Tibial artery (tissue), 4 donors: ENCODE measurements at regions not wholly inside any gene's neighbourhood (a gene's known extent, or its start where the extent isn't known, plus 50 kb on each side); places are given as distances from the start of the nearest gene placed in this dataset.
"Not testable (repeated sequence)": the region's sequence is repeated elsewhere in the genome, so short reads cannot be mapped to it uniquely, and the experiment has no call there.

ENCODE experiments used
- DNase-seq, 2 donors: peaks; one replicate each; pipeline ENCODE4 v3.0.0-alpha.2; 2019
- H3K27ac ChIP-seq, 2 donors: fragments of 200-600 bp; sonication (generic) in 1 of 2; 1 replicate in 1 of 2; 2 replicates in 1 of 2; pipeline ENCODE4 v1.5.1; 2018 to 2019; ENCODE audit warnings: mild to moderate bottlenecking in 1 of 2
- H3K27me3 ChIP-seq, 2 donors: fragments of 200-600 bp; sonication (generic) in 1 of 2; one replicate each; pipeline versions ENCODE4 v1.5.1 to v1.6.0; 2016 to 2019
- H3K36me3 ChIP-seq, 3 donors: fragments of 200-600 bp; sonication (generic) in 2 of 3; one replicate each; pipeline ENCODE4 v1.5.1; 2016 to 2019; ENCODE audit warnings: mild to moderate bottlenecking in 2 of 3
- H3K4me1 ChIP-seq, 4 donors: fragments of 200-600 bp; sonication (generic) in 2 of 4; 1 replicate in 3 of 4; 2 replicates in 1 of 4; pipeline ENCODE4 v1.5.1; 2016 to 2019
- H3K4me3 ChIP-seq, 2 donors: fragments of 200-600 bp; sonication (generic) in 1 of 2; 1 replicate in 1 of 2; 2 replicates in 1 of 2; pipeline ENCODE4 v1.5.1; 2018 to 2019; ENCODE audit warnings: mild to moderate bottlenecking in 2 of 2
- H3K9me3 ChIP-seq, 3 donors: fragments of 200-600 bp; sonication (generic) in 1 of 3; one replicate each; pipeline ENCODE4 v1.5.1; 2016 to 2019
- intact Hi-C: fragments of 100-400 bp; cut with DNase I; formaldehyde crosslinking; loops from one replicate; pipeline ENCODE4 v1.15.0; 2023; ENCODE audit warnings: low total_unique reads

DNA sequence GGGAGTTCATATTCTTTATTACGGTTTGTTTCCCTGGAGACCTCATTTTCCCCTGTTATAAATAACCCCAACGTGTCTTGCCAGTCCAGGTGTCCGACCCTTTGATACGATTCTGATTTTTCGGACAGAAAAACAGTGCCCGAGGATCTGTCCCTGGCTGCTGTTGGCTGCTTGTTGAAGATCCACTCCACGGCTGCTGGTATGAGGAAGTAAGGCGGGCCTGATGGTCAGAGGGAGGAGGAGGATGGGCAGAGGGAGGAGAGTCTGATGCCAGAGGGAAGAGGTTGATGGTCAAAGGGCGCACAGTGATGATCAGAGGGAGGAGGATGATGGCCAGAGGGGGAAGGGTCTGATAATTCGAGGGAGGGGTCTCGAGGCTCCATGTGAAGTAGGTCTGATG, 99.9 kb downstream of the ATP6V0E2 start:
- H3K4me1 ChIP-seq, H3K9me3 ChIP-seq, H3K4me3 ChIP-seq, intact Hi-C loops, H3K27me3 ChIP-seq, H3K36me3 ChIP-seq, H3K27ac ChIP-seq, DNase-seq: not testable (repeated sequence)

DNA sequence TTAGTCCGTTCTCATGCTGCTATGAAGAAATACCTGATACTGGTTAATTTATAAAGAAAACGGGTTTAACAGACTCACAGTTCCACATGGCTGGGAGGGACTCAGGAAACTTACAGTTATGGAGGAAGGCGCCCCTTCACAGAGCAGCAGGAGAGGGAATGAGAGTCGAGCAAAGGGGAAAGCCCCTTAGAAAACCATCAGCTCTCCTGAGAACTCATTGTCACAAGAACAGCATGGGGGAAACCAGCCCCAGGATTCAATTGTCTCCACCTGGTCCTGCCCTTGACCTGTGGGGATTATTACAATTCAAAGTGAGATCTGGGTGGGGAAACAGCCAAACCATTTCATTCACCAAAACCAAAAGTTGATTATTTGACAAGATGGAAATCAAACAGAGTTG, 101.8 kb downstream of the ATP6V0E2 start:
- H3K4me3 ChIP-seq, DNase-seq, intact Hi-C loops, H3K9me3 ChIP-seq, H3K36me3 ChIP-seq, H3K4me1 ChIP-seq, H3K27ac ChIP-seq, H3K27me3 ChIP-seq: not testable (repeated sequence)

DNA sequence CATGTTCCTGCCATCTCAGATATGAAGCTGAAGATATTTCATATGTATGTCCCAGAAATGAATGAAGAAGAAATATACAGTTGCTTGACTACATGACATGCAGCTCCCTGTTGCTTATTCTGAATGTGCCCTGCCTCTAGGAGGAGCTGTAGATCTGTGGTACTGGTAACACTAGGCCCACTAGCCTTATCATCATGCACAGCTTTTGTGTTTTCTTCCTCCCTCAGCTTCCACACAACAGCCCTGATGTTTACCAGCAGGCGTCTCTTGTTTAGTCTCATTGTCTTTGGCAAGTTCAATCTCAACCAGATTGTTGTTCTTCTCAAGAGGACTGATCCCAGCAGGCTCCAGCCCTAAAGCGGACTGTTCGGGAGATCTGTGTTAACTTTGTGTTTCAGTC, 104.8 kb downstream of the ATP6V0E2 start:
- H3K36me3 ChIP-seq, H3K27me3 ChIP-seq, intact Hi-C loops: not testable (repeated sequence)

DNA sequence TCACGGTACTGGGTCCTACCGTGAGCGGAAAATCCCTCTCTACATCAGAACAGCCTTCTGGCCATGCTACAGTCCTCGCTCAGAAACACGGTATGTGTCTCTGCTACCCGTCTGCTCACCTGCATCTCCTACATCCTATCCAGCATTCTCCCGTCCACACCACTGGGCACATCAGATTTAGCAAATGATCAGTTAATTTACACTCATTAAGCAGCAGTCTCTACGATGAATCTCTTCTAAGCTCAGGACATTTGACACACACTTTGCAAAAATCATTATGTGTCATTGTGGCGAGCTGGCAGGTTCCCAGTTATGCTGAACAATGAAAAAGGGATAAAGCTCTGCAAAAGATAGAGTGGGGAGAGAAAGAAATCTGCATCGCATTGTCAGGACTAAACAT, 105.2 kb downstream of the ATP6V0E2 start:
- H3K36me3 ChIP-seq, H3K27ac ChIP-seq, H3K4me1 ChIP-seq, DNase-seq, intact Hi-C loops, H3K9me3 ChIP-seq, H3K4me3 ChIP-seq, H3K27me3 ChIP-seq: not testable (repeated sequence)

More for the DNA sequence above, 104.8 kb downstream of the ATP6V0E2 start:
- H3K9me3 ChIP-seq, H3K4me1 ChIP-seq, H3K4me3 ChIP-seq, DNase-seq, H3K27ac ChIP-seq: not testable (repeated sequence)

DNA sequence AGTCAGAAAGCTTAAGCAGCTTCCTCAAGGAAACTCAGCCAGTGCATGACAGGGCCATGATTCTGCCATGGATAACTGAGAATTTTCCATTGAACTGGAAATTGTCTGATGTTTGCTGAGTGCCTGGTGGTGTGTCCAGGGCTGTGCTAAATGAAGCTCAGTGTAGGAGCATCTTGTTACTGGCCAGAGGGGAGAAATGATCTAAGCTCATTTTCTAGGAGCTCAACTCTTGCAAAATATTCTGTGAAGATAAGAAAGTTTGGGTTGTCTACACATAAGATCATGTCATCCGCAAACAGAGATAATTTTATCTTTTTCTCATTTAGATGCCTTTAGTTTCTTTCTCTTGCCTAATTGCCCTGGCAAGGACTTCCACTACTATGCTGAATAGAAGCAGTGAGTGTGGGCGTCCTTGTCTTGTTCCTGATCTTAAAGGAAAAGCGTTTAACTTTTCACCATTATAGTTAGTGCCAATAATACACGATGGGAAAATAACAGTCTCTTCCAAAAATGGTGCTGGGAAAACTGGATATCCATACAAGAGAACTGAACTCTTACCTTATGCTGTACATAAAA, 108.9 kb downstream of the ATP6V0E2 start:
- H3K9me3 ChIP-seq, H3K4me1 ChIP-seq, H3K36me3 ChIP-seq, H3K27me3 ChIP-seq, H3K27ac ChIP-seq, H3K4me3 ChIP-seq, DNase-seq, intact Hi-C loops: not testable (repeated sequence)

DNA sequence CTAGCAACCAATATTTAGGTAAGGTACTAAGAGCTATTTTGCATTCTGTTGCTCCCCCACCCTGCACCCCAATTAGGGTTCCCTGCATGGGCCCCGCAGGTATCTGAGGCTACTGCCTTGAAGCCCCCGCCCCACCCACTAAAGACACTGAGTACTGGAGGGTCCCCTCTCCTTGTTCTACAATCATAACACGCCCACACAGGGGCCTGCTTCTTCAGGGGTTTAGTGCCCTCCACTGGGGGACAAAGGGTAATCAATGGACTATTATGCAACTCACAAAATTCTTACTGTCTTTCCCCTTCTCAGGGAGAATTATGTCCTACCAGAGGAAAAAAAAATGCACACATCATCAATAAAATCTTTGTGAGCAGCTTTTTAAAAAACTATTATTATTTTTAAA, 113.1 kb downstream of the ATP6V0E2 start:
- intact Hi-C loops, H3K4me1 ChIP-seq, DNase-seq, H3K27ac ChIP-seq, H3K4me3 ChIP-seq, H3K27me3 ChIP-seq, H3K9me3 ChIP-seq, H3K36me3 ChIP-seq: not testable (repeated sequence)

DNA sequence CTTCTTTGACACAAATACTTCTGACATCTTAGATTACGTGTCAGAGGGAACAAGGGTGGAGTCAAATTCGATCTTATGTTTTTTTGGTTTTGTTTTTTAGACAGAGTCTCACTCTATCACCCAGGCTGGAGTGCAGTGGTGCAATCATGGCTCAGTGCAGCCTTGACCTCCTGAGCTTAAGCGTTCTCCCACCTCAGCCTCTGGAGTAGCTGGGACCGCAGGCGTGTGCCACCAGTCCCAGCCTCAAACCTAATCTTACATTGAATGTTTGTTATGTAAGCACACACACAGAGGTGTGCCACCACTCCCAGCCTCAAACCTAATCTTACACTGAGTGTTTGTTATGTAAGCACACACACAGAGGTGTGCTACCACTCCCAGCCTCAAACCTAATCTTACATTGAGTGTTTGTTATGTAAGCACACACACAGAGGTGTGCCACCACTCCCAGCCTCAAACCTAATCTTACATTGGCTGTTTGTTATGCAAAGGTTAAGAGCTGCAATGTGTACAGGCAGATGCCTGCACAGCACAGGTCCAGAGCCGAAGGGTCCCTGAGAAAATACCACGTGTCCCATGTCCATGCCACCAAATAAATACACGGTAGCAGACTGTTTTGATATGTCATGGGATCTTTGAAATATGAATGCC, 118.0 kb downstream of the ATP6V0E2 start:
- DNase-seq, H3K4me3 ChIP-seq, H3K27ac ChIP-seq, H3K27me3 ChIP-seq, H3K4me1 ChIP-seq, intact Hi-C loops, H3K9me3 ChIP-seq, H3K36me3 ChIP-seq: not testable (repeated sequence)

DNA sequence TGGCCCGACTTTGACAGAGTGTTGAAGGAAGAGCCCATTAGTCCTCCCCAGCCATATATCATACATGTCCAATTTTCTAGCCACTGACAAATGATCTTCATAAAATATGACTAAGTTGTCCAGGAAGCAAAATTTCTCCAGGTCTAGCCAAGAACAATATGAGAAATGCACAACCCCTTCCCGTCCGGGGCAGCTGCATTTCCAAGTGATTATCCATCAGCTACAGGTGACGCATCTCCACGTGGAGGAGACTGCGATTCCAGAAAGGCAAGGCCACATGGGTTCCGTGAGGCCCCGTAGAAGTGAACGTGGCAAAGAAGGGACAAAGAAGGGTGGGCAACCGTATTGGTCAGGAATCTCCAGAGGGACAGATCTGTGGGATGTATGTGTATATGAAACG, 118.6 kb downstream of the ATP6V0E2 start:
- DNase-seq, H3K4me3 ChIP-seq, intact Hi-C loops, H3K9me3 ChIP-seq, H3K36me3 ChIP-seq, H3K27me3 ChIP-seq, H3K27ac ChIP-seq, H3K4me1 ChIP-seq: not testable (repeated sequence)

DNA sequence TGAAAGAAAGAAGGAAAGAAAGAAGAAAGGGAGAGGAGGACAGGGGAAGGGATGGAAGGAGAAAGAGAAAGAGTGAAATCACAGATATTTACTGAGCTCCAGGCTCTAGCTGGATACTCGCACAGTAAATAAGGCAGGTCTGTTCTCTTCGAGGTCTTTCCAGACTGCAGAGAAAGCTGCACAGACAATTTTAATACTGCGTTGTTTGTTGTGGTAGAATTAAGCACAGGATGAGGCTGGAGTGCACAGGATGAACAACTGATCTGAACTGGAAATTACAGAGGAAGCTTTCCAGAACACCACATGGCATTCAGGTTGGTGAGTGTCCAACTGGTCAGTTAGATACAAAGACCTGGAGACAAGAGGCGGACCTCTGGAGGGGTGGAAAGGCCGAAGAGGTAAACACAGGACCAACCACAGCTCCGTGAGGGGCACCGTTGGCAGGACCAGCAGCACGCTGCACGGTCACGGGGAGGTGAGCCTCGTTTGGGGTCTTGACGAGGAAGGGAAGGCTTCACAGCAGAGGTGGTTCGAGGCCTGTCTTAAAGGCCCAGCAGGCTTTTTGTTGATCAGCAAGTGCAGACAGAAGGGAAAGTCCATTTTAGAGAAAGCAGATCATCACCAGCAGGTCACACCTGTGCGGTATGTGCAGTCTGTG, 121.7 kb downstream of the ATP6V0E2 start:
- H3K27ac ChIP-seq, intact Hi-C loops: not testable (repeated sequence)

DNA sequence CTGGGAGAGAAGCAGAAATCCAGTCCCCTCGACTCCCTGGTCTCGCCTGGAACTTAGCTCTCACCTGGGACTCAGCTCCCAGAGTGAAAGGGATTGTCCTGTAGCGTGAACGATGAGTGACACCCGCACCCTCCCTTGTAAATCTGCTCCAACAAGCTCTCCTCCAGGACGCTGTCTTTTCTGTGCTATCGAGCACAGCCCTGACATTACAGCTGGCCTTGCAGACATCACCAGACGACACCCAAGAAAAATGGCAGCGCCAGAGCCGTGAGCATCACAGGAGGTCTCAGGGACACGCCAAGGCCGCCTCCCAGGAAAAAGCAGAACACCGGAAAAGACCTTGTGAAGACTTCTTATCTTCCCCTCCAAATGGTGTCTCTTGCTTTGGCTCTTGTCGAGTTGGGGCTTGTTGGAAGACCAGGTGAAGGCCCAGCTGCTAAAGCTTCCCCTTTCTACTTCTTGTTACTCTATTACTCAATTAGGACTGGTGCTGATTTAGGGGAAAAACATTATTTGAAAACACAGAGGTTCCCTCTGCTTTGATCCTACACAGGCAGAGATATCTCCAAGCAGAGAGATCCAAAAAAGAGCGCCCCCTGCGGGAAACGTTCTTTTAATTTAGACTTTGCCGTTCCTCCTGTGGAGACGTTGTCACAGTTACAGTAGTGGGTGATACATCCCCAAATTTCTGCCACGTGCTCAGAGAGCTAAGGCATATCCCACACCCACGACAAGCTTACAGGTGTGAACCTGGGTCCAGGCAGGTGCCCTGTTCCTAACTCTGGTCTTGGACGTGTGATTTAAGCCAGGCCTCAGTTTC, 127.2 kb downstream of the ATP6V0E2 start:
- H3K9me3 ChIP-seq, H3K36me3 ChIP-seq, H3K27me3 ChIP-seq, DNase-seq, H3K4me3 ChIP-seq, intact Hi-C loops, H3K4me1 ChIP-seq, H3K27ac ChIP-seq: not testable (repeated sequence)

More for the DNA sequence above, 121.7 kb downstream of the ATP6V0E2 start:
- not testable (repeated sequence) for H3K36me3 ChIP-seq, DNase-seq, H3K4me3 ChIP-seq, H3K4me1 ChIP-seq, H3K9me3 ChIP-seq, H3K27me3 ChIP-seq
